Eye (tissue), 1 donor: ENCODE measurements at regions not wholly inside any gene's neighbourhood (a gene's known extent, or its start where the extent isn't known, plus 50 kb on each side); places are given as distances from the start of the nearest gene placed in this dataset.
A peak's percentile ranks its signal among the peaks of the same experiment; 100 is the strongest.

Experiments
- DNase-seq: peaks from one replicate; pipeline ENCODE4 v3.0.0-alpha.2; 2015

- no peak for DNase-seq
Measured at GRCh38 chr5:103374473-103374963, 116.0 kb downstream of the MACIR start.

GRCh38 chr5:103373597-103374472 is 115.3 kb downstream of the MACIR start:
- DNase-seq: no peak

- DNase-seq: no peak
Measured at GRCh38 chr5:103371046-103371607, 112.6 kb downstream of the MACIR start.

GRCh38 chr5:103369125-103370120 is 110.9 kb downstream of the MACIR start:
- DNase-seq: peak; percentile 79

GRCh38 chr5:103367702-103368101 is 109.1 kb downstream of the MACIR start:
- peak; percentile 58 for DNase-seq

- DNase-seq: peak; percentile 81
Measured at GRCh38 chr5:103366918-103367549, 108.5 kb downstream of the MACIR start.

- no peak for DNase-seq
Measured at GRCh38 chr5:103364074-103364473, 105.5 kb downstream of the MACIR start.

GRCh38 chr5:103362211-103362610 is 103.6 kb downstream of the MACIR start:
- DNase-seq: no peak

- no peak for DNase-seq
Measured at GRCh38 chr5:103360475-103360874, 101.9 kb downstream of the MACIR start.

- no peak for DNase-seq
Measured at GRCh38 chr5:103358305-103358995, 99.9 kb downstream of the MACIR start.

GRCh38 chr5:103357636-103358035 is 99.1 kb downstream of the MACIR start:
- peak; percentile 57 for DNase-seq

- DNase-seq: no peak
Measured at GRCh38 chr5:103356350-103357091, 98.0 kb downstream of the MACIR start.

GRCh38 chr5:103355579-103355978 is 97.0 kb downstream of the MACIR start:
- DNase-seq: peak; percentile 61

- DNase-seq: no peak
Measured at GRCh38 chr5:103354446-103354845, 95.9 kb downstream of the MACIR start.

GRCh38 chr5:103353581-103353980 is 95.0 kb downstream of the MACIR start:
- DNase-seq: no peak

GRCh38 chr5:103347716-103348423 is 89.3 kb downstream of the MACIR start:
- DNase-seq: no peak

GRCh38 chr5:103346162-103346748 is 87.7 kb downstream of the MACIR start:
- DNase-seq: no peak

- no peak for DNase-seq
Measured at GRCh38 chr5:103345461-103345860, 86.9 kb downstream of the MACIR start.

GRCh38 chr5:103340717-103341388 is 82.3 kb downstream of the MACIR start:
- no peak for DNase-seq
